ENCODE measurements at regions not wholly inside any gene's neighbourhood (a gene's known extent, or its start where the extent isn't known, plus 50 kb on each side); places are given as distances from the start of the nearest gene placed in this dataset.

DNA sequence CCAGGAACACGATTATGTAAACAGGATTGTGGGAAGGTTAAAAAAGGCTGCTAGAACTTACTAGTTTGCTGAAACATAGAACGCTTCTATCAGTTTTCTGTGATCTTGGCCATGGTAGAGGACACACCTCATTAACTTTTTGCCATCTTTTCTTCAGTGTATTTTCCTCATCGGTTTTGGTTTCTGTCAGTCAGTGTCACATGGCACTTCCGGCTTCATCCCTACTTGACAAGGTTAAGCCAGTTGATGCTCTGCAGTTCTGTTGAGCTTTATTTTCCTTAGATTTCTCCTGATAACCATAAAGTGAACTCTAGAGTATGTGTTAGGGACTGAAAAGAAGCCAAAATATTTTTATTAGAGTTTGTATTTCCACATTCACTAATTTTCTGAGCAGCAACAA, 147.5 kb downstream of the NDFIP2 start:
- peaks cover 0 to 10% (median 0%) of the 10 kb centered on the region in 12 donors for H3K4me1 ChIP-seq
- H3K4me3 ChIP-seq = no peak overlapping the region
- no peaks in the 10 kb centered on the region for H3K36me3 ChIP-seq
- H3K27ac ChIP-seq = no peak overlapping the region
- 34 to 51% (median 39%) methylated on average over 4 of the region's 4 CpGs for WGBS, 4 donors
- ATAC-seq = no peak
- no peaks in the 10 kb centered on the region for H3K27me3 ChIP-seq
- TF ChIP-seq, protein P1, sequence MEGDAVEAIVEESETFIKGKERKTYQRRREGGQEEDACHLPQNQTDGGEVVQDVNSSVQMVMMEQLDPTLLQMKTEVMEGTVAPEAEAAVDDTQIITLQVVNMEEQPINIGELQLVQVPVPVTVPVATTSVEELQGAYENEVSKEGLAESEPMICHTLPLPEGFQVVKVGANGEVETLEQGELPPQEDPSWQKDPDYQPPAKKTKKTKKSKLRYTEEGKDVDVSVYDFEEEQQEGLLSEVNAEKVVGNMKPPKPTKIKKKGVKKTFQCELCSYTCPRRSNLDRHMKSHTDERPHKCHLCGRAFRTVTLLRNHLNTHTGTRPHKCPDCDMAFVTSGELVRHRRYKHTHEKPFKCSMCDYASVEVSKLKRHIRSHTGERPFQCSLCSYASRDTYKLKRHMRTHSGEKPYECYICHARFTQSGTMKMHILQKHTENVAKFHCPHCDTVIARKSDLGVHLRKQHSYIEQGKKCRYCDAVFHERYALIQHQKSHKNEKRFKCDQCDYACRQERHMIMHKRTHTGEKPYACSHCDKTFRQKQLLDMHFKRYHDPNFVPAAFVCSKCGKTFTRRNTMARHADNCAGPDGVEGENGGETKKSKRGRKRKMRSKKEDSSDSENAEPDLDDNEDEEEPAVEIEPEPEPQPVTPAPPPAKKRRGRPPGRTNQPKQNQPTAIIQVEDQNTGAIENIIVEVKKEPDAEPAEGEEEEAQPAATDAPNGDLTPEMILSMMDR (IDR thresholded peaks at IDR 0.05) = no peak
- no peak for TF ChIP-seq POLR2A (IDR thresholded peaks at IDR 0.05)
- H3K9me3 ChIP-seq = no peaks in the 10 kb centered on the region
- intact Hi-C loops (cut with DNase I) = no loop called here
- DNase-seq = no peak

DNA sequence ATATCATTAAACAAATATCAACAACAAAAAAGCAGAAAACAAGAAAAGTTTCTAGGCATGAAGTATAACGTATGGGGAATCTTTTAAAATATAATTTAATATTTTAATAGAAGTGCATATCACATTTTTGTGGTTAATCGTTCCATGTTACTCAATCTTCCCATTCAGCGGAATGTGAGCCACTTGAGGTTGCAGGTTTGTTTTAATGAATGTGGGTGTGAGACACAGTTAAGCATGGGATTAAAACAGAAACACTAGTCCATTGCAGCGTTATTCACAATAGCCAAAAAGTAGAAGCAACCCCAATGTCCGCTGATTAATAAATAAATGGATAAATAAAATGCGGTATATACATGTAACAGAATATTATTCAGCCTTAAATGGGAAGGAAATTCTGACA, 146.0 kb downstream of the NDFIP2 start:
- intact Hi-C loops (cut with DNase I) = no loop called here
- no peak for TF ChIP-seq POLR2A (IDR thresholded peaks at IDR 0.05)
- TF ChIP-seq, protein P1 (IDR thresholded peaks at IDR 0.05) = no peak
- no peak overlapping the region for H3K27ac ChIP-seq
- peaks cover 0 to 10% (median 0%) of the 10 kb centered on the region in 12 donors for H3K4me1 ChIP-seq
- no peak for ATAC-seq
- DNase-seq = no peak
- H3K27me3 ChIP-seq = no peaks in the 10 kb centered on the region
- no peaks in the 10 kb centered on the region for H3K36me3 ChIP-seq
- no peak overlapping the region for H3K4me3 ChIP-seq
- no peaks in the 10 kb centered on the region for H3K9me3 ChIP-seq
- 92 to 94% (median 93%) methylated on average over 6 of the region's 6 CpGs for WGBS, 4 donors

DNA sequence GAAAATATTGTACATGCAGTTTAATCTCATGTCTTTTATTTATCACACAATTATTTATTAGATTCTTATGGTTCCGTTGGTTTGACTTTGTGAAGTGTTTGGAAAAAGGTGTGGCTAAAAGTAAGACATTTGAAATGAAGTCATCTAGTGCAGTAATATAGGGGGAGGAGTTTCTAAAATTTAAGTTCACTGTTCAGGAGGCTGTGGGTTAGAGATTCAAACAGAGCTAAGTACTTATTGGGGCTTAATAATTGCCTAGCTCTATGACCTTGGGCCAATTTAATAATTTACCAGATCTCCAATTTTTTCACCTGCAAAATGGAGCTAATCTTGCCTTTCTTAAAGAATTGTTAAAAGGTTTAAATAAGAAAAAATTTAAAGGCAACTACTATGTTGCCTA, 144.6 kb downstream of the NDFIP2 start:
- DNase-seq (no peak), ATAC-seq (no peak)
- intact Hi-C loops (cut with DNase I) = no loop called here
- no peak overlapping the region for H3K27ac ChIP-seq
- H3K36me3 ChIP-seq = no peaks in the 10 kb centered on the region
- H3K4me3 ChIP-seq = no peak overlapping the region
- TF ChIP-seq, protein P1 (IDR thresholded peaks at IDR 0.05) = no peak
- TF ChIP-seq POLR2A (IDR thresholded peaks at IDR 0.05) = no peak
- peaks cover 0 to 6% (median 0%) of the 10 kb centered on the region in 12 donors for H3K9me3 ChIP-seq
- H3K4me1 ChIP-seq = peaks cover 0 to 3% (median 0%) of the 10 kb centered on the region in 12 donors
- no peaks in the 10 kb centered on the region for H3K27me3 ChIP-seq
- WGBS, 4 donors = 88 to 91% (median 90%) methylated on average over 1 of the region's 1 CpG

DNA sequence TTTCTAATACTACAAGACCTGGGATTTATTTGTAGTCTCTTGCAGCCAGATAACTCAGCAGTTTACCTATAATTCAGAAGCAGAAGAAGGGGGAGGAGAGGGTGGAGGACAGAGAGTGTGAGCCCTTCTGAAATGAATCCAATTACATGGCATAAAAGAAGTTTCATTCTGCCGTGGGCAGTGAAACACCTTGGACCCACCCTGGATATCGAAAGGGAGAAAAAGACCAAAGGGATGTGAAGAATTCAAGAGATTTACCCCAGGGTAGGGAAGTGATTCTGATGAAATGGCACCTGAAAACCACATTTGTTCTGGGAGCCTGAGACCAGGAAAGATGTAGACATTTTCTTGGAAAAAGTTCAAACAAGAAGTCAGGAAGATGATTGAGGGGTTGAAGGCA, 140.9 kb downstream of the NDFIP2 start:
- Histone ChIP-seq H3K27ac (no peak overlapping the region), H3K9me3 (peaks cover 0 to 6% (median 0%) of the 10 kb centered on the region in 12 donors), H3K36me3 (no peaks in the 10 kb centered on the region), H3K4me1 (no peaks in the 10 kb centered on the region), H3K27me3 (no peaks in the 10 kb centered on the region), H3K4me3 (no peak overlapping the region)
- WGBS, 4 donors = 83 to 91% (median 91%) methylated on average over 2 of the region's 2 CpGs
- DNase-seq (no peak), ATAC-seq (no peak)
- intact Hi-C loops (cut with DNase I) = no loop called here
- TF ChIP-seq POLR2A (IDR thresholded peaks at IDR 0.05) = no peak
- TF ChIP-seq, protein P1 (IDR thresholded peaks at IDR 0.05) = no peak

All from heart left ventricle (tissue), 16 donors.